PC-3 (cell line): ENCODE measurements at regions not wholly inside any gene's neighbourhood (a gene's known extent, or its start where the extent isn't known, plus 50 kb on each side); places are given as distances from the start of the nearest gene placed in this dataset.

Source experiments
- CTCF ChIP-seq: fragments of 300-600 bp; sonication (generic); conservative IDR thresholded peaks from 2 replicates; pipeline ENCODE4 v1.5.1; 2017; ENCODE audit warnings: antibody characterized with exemption, low read depth, mild to moderate bottlenecking, low read length
- EZH2 ChIP-seq: fragments of 300-600 bp; sonication (generic); IDR thresholded peaks from one replicate; pipeline ENCODE4 v1.6.1; 2017; ENCODE audit warnings: antibody characterized with exemption, mild to moderate bottlenecking, low read length; ENCODE audit not compliant: unreplicated experiment
- EZH2phosphoT487 ChIP-seq: fragments of 300-600 bp; sonication (generic); IDR thresholded peaks from 2 replicates; pipeline ENCODE4 v1.6.1; 2018; ENCODE audit warnings: mild to moderate bottlenecking, antibody characterized with exemption, low read length, borderline replicate concordance

- TF ChIP-seq EZH2 (no peak), CTCF (no peak), EZH2phosphoT487 (no peak)
Observed at GRCh38 chr2:189370719-189371118, 70.6 kb upstream of the WDR75 start.
